ENCODE measurements at regions not wholly inside any gene's neighbourhood (a gene's known extent, or its start where the extent isn't known, plus 50 kb on each side); places are given as distances from the start of the nearest gene placed in this dataset.
"Not testable (repeated sequence)": the region's sequence is repeated elsewhere in the genome, so short reads cannot be mapped to it uniquely, and the experiment has no call there.

DNA sequence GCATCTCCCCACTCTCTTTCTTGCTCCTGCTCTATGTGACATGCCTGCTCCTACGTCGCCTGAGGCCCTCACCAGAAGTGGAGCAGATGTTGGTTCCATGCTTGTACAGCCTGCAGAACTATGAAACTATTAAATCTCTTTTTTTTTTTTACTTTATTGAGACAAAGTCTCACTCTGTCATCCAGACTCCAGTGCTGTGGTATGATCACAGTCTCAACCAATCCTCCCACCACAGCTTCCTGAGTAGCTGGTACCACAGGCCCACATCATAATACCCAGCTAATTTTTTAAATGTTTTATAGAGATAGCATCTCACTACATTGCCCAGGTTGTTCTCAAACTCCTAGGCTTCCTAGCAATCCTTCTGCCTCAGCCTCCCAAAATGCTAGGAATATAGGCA, 1067.7 kb downstream of the PCDH9 start:
- Histone ChIP-seq H3K4me1 (ENCODE audit: control insufficient read depth in 5 of 5, insufficient read depth in 5 of 5, low read length in 5 of 5) (no peaks in the 10 kb centered on the region), H3K27ac (ENCODE audit: low read depth, low read length) (no peak overlapping the region), H3K36me3 (ENCODE audit: control insufficient read depth in 5 of 5, insufficient read depth in 5 of 5, low read length in 5 of 5) (no peaks in the 10 kb centered on the region), H3K4me3 (ENCODE audit: low read depth in 1 of 5, low read length in 5 of 5) (no peak overlapping the region), H3K9ac (ENCODE audit: low read length in 5 of 5) (no peak overlapping the region), H3K9me3 (ENCODE audit: control insufficient read depth in 5 of 5, low read length in 5 of 5) (no peaks in the 10 kb centered on the region), H3K27me3 (ENCODE audit: control insufficient read depth in 5 of 5, insufficient read depth in 4 of 5, low read length in 5 of 5) (no peaks in the 10 kb centered on the region)

DNA sequence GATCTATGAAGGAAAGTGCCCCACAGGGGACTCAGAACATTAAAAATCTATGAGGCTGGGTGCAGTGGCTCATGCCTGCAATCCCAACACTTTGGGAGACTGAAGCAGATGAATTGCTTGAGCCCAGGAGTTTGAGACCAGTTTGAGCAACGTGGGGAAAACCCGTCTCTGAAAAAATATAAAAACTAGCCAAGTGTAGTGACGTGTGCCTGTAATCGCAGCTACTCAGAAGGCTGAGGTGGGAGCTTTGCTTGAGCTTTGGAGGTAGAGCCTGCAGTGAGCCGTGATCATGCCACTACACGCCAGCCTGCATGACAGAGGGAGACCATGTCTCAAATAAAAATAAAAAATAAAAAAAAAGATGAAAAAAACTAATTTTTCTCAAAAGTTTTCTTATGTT, 1070.6 kb downstream of the PCDH9 start:
- Histone ChIP-seq H3K9ac (ENCODE audit: low read length in 5 of 5) (no peak overlapping the region), H3K27ac (ENCODE audit: low read depth, low read length) (no peak overlapping the region), H3K4me3 (ENCODE audit: low read depth in 1 of 5, low read length in 5 of 5) (no peak overlapping the region), H3K27me3 (ENCODE audit: control insufficient read depth in 5 of 5, insufficient read depth in 4 of 5, low read length in 5 of 5) (no peaks in the 10 kb centered on the region), H3K9me3 (ENCODE audit: control insufficient read depth in 5 of 5, low read length in 5 of 5) (no peaks in the 10 kb centered on the region), H3K36me3 (ENCODE audit: control insufficient read depth in 5 of 5, insufficient read depth in 5 of 5, low read length in 5 of 5) (no peaks in the 10 kb centered on the region), H3K4me1 (ENCODE audit: control insufficient read depth in 5 of 5, insufficient read depth in 5 of 5, low read length in 5 of 5) (no peaks in the 10 kb centered on the region)

DNA sequence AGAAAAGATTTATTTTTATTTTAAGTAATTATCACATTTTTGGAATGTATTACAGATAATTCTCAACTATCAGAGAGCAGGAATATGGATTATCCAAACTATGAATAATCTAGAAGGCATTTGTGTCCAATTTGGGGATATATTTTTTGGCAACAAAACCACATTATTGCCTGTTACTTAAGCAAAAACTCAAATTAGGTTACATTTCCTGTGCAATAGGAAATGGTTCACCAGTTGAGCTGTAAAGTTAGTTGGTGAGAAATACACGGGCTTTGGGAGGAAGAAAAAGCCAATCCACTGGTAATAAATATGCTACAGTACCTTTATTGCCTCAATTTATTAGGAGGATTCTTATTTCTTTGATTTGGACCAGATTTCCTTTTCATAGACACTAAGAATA, 1075.2 kb downstream of the PCDH9 start:
- Histone ChIP-seq H3K27me3 (ENCODE audit: control insufficient read depth in 5 of 5, insufficient read depth in 4 of 5, low read length in 5 of 5) (no peaks in the 10 kb centered on the region), H3K36me3 (ENCODE audit: control insufficient read depth in 5 of 5, insufficient read depth in 5 of 5, low read length in 5 of 5) (no peaks in the 10 kb centered on the region), H3K4me1 (ENCODE audit: control insufficient read depth in 5 of 5, insufficient read depth in 5 of 5, low read length in 5 of 5) (no peaks in the 10 kb centered on the region), H3K9me3 (ENCODE audit: control insufficient read depth in 5 of 5, low read length in 5 of 5) (no peaks in the 10 kb centered on the region), H3K4me3 (ENCODE audit: low read depth in 1 of 5, low read length in 5 of 5) (no peak overlapping the region), H3K27ac (ENCODE audit: low read depth, low read length) (no peak overlapping the region), H3K9ac (ENCODE audit: low read length in 5 of 5) (no peak overlapping the region)

DNA sequence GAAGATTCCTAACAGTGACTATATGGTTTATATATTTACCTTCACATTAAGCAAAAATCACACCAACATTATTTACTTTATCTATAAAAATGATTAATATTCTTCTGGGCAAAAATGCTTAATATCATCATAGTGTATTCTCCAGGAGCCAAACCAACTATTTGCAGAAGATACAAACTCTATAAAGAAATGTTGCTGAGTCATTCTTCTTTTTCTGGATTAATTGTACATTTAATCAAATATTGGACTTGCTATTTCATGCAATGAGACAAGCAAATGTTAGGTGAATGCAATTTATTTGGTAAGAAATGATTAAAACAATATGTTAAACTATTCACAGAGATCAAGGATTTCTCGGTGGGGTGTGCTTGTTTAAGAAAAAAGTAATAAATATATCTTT, 1075.8 kb downstream of the PCDH9 start:
- Histone ChIP-seq H3K27me3 (ENCODE audit: control insufficient read depth in 5 of 5, insufficient read depth in 4 of 5, low read length in 5 of 5) (no peaks in the 10 kb centered on the region), H3K4me3 (ENCODE audit: low read depth in 1 of 5, low read length in 5 of 5) (no peak overlapping the region), H3K27ac (ENCODE audit: low read depth, low read length) (no peak overlapping the region), H3K9ac (ENCODE audit: low read length in 5 of 5) (no peak overlapping the region), H3K4me1 (ENCODE audit: control insufficient read depth in 5 of 5, insufficient read depth in 5 of 5, low read length in 5 of 5) (no peaks in the 10 kb centered on the region), H3K36me3 (ENCODE audit: control insufficient read depth in 5 of 5, insufficient read depth in 5 of 5, low read length in 5 of 5) (no peaks in the 10 kb centered on the region), H3K9me3 (ENCODE audit: control insufficient read depth in 5 of 5, low read length in 5 of 5) (no peaks in the 10 kb centered on the region)

DNA sequence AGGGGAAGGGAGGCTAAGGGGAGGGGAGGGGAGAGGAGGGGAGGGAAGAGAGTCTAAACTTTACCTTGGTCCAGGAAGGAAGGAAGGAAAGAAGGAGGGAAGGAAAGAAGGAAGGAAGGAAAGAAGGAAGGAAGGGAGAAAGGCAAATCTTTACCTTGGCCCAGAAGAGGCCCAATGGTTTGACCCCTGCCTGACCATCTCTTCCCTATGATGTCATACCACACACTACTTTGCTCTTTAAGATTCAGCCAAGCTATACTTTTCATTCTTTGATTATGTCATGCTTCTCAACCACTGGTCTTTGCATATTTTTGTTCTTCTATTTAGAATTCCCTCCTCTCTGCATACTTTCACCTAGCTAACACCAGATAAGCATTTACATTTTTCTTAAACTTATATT, 1077.5 kb downstream of the PCDH9 start:
- H3K36me3 ChIP-seq (ENCODE audit: control insufficient read depth in 5 of 5, insufficient read depth in 5 of 5, low read length in 5 of 5): no peaks in the 10 kb centered on the region
- no peaks in the 10 kb centered on the region for H3K9me3 ChIP-seq (ENCODE audit: control insufficient read depth in 5 of 5, low read length in 5 of 5)
- no peaks in the 10 kb centered on the region for H3K27me3 ChIP-seq (ENCODE audit: control insufficient read depth in 5 of 5, insufficient read depth in 4 of 5, low read length in 5 of 5)
- H3K4me3 ChIP-seq (ENCODE audit: low read depth in 1 of 5, low read length in 5 of 5): no peak overlapping the region
- no peaks in the 10 kb centered on the region for H3K4me1 ChIP-seq (ENCODE audit: control insufficient read depth in 5 of 5, insufficient read depth in 5 of 5, low read length in 5 of 5)
- H3K27ac ChIP-seq (ENCODE audit: low read depth, low read length): no peak overlapping the region
- H3K9ac ChIP-seq (ENCODE audit: low read length in 5 of 5): no peak overlapping the region

DNA sequence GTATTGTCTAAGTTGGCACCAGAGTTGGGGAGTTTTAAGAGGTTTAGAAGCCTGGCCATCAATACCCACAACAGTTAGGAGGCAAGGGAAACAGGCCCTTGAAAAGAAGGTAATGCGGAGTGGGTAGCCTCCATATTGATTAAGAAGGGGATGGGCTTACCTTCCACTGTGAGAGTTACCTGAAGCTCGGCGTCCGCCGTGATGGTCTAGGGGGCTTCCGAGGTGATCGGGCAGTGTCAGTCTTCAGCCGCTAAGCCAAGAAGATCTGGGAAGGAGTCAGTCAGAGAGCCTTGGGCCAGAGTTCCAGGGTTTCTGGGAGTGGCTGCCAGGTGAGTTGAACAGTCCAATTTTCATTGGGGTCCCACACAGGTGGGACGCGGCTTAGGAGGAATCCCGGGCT, 1085.8 kb downstream of the PCDH9 start:
- not testable (repeated sequence) for H3K27me3 ChIP-seq (ENCODE audit: control insufficient read depth in 5 of 5, insufficient read depth in 4 of 5, low read length in 5 of 5)

DNA sequence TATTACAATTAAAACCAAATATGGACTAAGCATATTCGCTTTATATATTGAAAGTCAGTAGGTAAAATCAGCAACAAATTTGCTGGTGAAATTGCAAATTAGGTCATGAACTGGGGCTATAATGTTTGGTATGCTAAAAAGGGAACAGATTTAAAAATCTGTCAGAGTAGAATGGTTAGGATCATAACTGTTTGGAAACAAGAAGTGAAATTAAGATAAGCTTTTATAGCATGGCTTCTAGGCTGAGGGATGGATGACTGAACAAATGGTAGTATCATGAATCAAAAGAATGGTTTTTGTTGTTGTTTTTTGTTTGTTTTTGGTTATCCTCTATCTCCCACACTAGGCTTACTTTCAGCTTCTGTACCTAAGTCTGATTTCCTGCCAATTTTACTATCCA, 1090.4 kb downstream of the PCDH9 start:
- no peak overlapping the region for H3K4me3 ChIP-seq (ENCODE audit: low read depth in 1 of 5, low read length in 5 of 5)
- no peaks in the 10 kb centered on the region for H3K4me1 ChIP-seq (ENCODE audit: control insufficient read depth in 5 of 5, insufficient read depth in 5 of 5, low read length in 5 of 5)
- H3K27ac ChIP-seq (ENCODE audit: low read depth, low read length): no peak overlapping the region
- H3K27me3 ChIP-seq (ENCODE audit: control insufficient read depth in 5 of 5, insufficient read depth in 4 of 5, low read length in 5 of 5): no peaks in the 10 kb centered on the region
- no peaks in the 10 kb centered on the region for H3K36me3 ChIP-seq (ENCODE audit: control insufficient read depth in 5 of 5, insufficient read depth in 5 of 5, low read length in 5 of 5)
- peaks cover 0 to 5% (median 2%) of the 10 kb centered on the region in 5 donors for H3K9me3 ChIP-seq (ENCODE audit: control insufficient read depth in 5 of 5, low read length in 5 of 5)
- H3K9ac ChIP-seq (ENCODE audit: low read length in 5 of 5): no peak overlapping the region

More for the DNA sequence above, 1085.8 kb downstream of the PCDH9 start:
- not testable (repeated sequence) for H3K4me3 ChIP-seq (ENCODE audit: low read depth in 1 of 5, low read length in 5 of 5); H3K4me1 ChIP-seq (ENCODE audit: control insufficient read depth in 5 of 5, insufficient read depth in 5 of 5, low read length in 5 of 5); H3K9me3 ChIP-seq (ENCODE audit: control insufficient read depth in 5 of 5, low read length in 5 of 5); H3K36me3 ChIP-seq (ENCODE audit: control insufficient read depth in 5 of 5, insufficient read depth in 5 of 5, low read length in 5 of 5); H3K9ac ChIP-seq (ENCODE audit: low read length in 5 of 5); H3K27ac ChIP-seq (ENCODE audit: low read depth, low read length)

DNA sequence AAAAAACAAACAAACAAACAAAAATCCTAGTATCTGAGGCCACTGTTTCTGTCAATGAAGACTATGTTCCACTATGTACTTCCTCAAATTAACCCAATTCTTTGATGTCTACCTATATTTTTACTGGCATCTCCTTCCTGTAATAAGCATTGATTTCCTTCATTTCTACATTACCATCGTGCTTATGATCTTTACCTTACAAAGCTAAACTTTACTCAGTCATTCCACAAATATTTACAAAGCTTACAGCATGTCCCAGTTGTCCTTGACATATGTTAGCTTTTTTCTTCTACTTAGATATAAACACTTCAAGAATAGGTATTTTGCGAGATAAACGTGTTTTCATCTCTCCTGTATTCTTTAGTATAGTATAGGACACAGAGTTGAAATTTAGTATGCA, 1090.9 kb downstream of the PCDH9 start:
- no peak overlapping the region for H3K4me3 ChIP-seq (ENCODE audit: low read depth in 1 of 5, low read length in 5 of 5)
- H3K9ac ChIP-seq (ENCODE audit: low read length in 5 of 5): no peak overlapping the region
- H3K27me3 ChIP-seq (ENCODE audit: control insufficient read depth in 5 of 5, insufficient read depth in 4 of 5, low read length in 5 of 5): no peaks in the 10 kb centered on the region
- peaks cover 0 to 5% (median 2%) of the 10 kb centered on the region in 5 donors for H3K9me3 ChIP-seq (ENCODE audit: control insufficient read depth in 5 of 5, low read length in 5 of 5)
- no peak overlapping the region for H3K27ac ChIP-seq (ENCODE audit: low read depth, low read length)
- H3K4me1 ChIP-seq (ENCODE audit: control insufficient read depth in 5 of 5, insufficient read depth in 5 of 5, low read length in 5 of 5): no peaks in the 10 kb centered on the region
- H3K36me3 ChIP-seq (ENCODE audit: control insufficient read depth in 5 of 5, insufficient read depth in 5 of 5, low read length in 5 of 5): no peaks in the 10 kb centered on the region

DNA sequence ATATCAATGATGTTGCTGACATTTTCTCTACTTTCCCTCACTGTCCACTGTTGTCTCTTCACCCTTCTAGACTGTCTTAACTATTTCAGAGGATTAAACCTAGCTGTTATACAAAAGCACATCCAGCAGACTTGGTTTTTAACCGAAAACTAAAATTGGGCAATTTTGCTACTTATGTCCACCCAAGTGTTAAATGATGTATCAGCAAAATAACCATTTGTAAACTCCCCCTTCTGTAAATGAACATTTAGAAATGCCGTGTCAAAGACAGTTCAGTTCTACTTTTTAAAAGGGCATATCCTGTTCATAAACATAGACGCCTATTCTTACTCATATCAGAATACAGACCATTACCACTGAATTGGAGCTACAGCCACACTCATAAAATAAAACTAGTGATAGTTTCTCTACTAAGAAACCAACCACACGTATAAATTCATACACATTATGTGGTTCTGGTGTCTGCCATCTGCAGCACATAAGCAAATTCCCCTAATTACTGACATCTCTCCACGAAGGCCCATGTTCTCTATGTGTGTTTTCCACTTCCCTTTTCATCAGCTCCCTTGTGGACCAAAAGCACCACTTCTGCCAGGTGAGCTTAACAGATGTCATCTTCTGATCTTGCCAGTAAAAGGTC, 1091.8 kb downstream of the PCDH9 start:
- H3K36me3 ChIP-seq (ENCODE audit: control insufficient read depth in 5 of 5, insufficient read depth in 5 of 5, low read length in 5 of 5): no peaks in the 10 kb centered on the region
- no peaks in the 10 kb centered on the region for H3K27me3 ChIP-seq (ENCODE audit: control insufficient read depth in 5 of 5, insufficient read depth in 4 of 5, low read length in 5 of 5)
- peaks cover 0 to 5% (median 2%) of the 10 kb centered on the region in 5 donors for H3K9me3 ChIP-seq (ENCODE audit: control insufficient read depth in 5 of 5, low read length in 5 of 5)
- H3K9ac ChIP-seq (ENCODE audit: low read length in 5 of 5): no peak overlapping the region
- H3K4me3 ChIP-seq (ENCODE audit: low read depth in 1 of 5, low read length in 5 of 5): no peak overlapping the region
- no peaks in the 10 kb centered on the region for H3K4me1 ChIP-seq (ENCODE audit: control insufficient read depth in 5 of 5, insufficient read depth in 5 of 5, low read length in 5 of 5)
- no peak overlapping the region for H3K27ac ChIP-seq (ENCODE audit: low read depth, low read length)

DNA sequence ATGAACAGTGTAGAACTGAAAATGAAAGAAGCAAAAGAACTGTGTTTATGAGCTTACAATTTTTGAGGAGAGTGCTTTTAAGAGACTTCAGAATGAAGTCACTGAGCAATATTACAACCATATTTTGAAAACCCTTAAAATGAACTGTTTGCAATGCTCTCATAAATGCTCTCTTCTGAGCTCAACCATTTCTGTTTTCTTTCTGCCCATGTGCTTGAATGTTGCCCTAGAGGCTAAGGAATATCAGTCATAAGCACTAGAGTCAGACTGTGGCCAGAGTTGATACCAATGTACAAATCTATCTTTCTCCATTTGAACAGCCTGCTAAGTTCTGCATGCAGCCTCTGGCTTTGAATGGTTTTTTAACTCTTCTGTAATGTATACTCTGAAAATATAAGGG, 1092.8 kb downstream of the PCDH9 start:
- Histone ChIP-seq H3K4me1 (ENCODE audit: control insufficient read depth in 5 of 5, insufficient read depth in 5 of 5, low read length in 5 of 5) (no peaks in the 10 kb centered on the region), H3K9ac (ENCODE audit: low read length in 5 of 5) (no peak overlapping the region), H3K4me3 (ENCODE audit: low read depth in 1 of 5, low read length in 5 of 5) (no peak overlapping the region), H3K9me3 (ENCODE audit: control insufficient read depth in 5 of 5, low read length in 5 of 5) (peaks cover 0 to 5% (median 2%) of the 10 kb centered on the region in 5 donors), H3K27me3 (ENCODE audit: control insufficient read depth in 5 of 5, insufficient read depth in 4 of 5, low read length in 5 of 5) (no peaks in the 10 kb centered on the region), H3K36me3 (ENCODE audit: control insufficient read depth in 5 of 5, insufficient read depth in 5 of 5, low read length in 5 of 5) (no peaks in the 10 kb centered on the region), H3K27ac (ENCODE audit: low read depth, low read length) (no peak overlapping the region)
